Cardiac fibroblast (primary cell): ENCODE measurements at regions not wholly inside any gene's neighbourhood (a gene's known extent, or its start where the extent isn't known, plus 50 kb on each side); places are given as distances from the start of the nearest gene placed in this dataset.

Source experiments
- DNase-seq, 2 donors: peaks; one replicate each; pipeline versions ENCODE4 v3.0.0 to v3.0.0-alpha.2; 2010; ENCODE audit warnings: low read depth in 2 of 2
- H3K4me3 ChIP-seq, 2 donors: replicated peaks in 1 of 2; 1 replicate in 1 of 2; 2 replicates in 1 of 2; pipeline ENCODE4 v1.5.1; 2011; ENCODE audit warnings: low read depth in 2 of 2, low read length in 2 of 2, mild to moderate bottlenecking in 2 of 2, moderate library complexity in 1 of 2
- CTCF ChIP-seq: IDR thresholded peaks from one replicate; pipeline ENCODE4 v1.5.1; 2011; ENCODE audit warnings: low read depth, mild to moderate bottlenecking, low read length, inconsistent platforms

- no peak for DNase-seq
- no peak overlapping the region for H3K4me3 ChIP-seq
- no peak for TF ChIP-seq CTCF
Measured at GRCh38 chr7:68511281-68511680, 1087.0 kb upstream of the AUTS2 start.

- no peak overlapping the region for H3K4me3 ChIP-seq
- no peak for TF ChIP-seq CTCF
- no peak for DNase-seq
Measured at GRCh38 chr7:68512466-68512865, 1085.8 kb upstream of the AUTS2 start.

- TF ChIP-seq CTCF: no peak
- DNase-seq: no peak
- H3K4me3 ChIP-seq: no peak overlapping the region
Measured at GRCh38 chr7:68518060-68518459, 1080.2 kb upstream of the AUTS2 start.

- DNase-seq: no peak
- H3K4me3 ChIP-seq: no peak overlapping the region
- no peak for TF ChIP-seq CTCF
Measured at GRCh38 chr7:68524126-68524525, 1074.1 kb upstream of the AUTS2 start.

GRCh38 chr7:68529221-68529620, 1069.1 kb upstream of the AUTS2 start:
- no peak overlapping the region for H3K4me3 ChIP-seq
- no peak for DNase-seq
- no peak for TF ChIP-seq CTCF

- no peak overlapping the region for H3K4me3 ChIP-seq
- no peak for DNase-seq
- no peak for TF ChIP-seq CTCF
Measured at GRCh38 chr7:68535266-68535665, 1063.0 kb upstream of the AUTS2 start.

GRCh38 chr7:68537051-68537773, 1061.1 kb upstream of the AUTS2 start:
- H3K4me3 ChIP-seq: no peak overlapping the region
- TF ChIP-seq CTCF: no peak
- DNase-seq: no peak
